ENCODE measurements at regions not wholly inside any gene's neighbourhood (a gene's known extent, or its start where the extent isn't known, plus 50 kb on each side); places are given as distances from the start of the nearest gene placed in this dataset.

- DNase-seq (ENCODE audit: low read depth, low spot score): no peak
- H3K4me3 ChIP-seq (ENCODE audit: low read depth, low read length): no peak overlapping the region
- in situ Hi-C loops (cut with HindIII; ENCODE audit: low sequenced_read_pairs): no loop called here
- TF ChIP-seq CTCF (IDR thresholded peaks at IDR 0.05; ENCODE audit: low read depth, low read length): no peak
These were observed 886.9 kb downstream of the TUSC7 start for GRCh38 chr3:117596503-117596902.

GRCh38 chr3:117597865-117598264 is 888.3 kb downstream of the TUSC7 start:
- H3K4me3 ChIP-seq (ENCODE audit: low read depth, low read length): no peak overlapping the region
- no peak for DNase-seq (ENCODE audit: low read depth, low spot score)
- TF ChIP-seq CTCF (IDR thresholded peaks at IDR 0.05; ENCODE audit: low read depth, low read length): no peak
- in situ Hi-C loops (cut with HindIII; ENCODE audit: low sequenced_read_pairs): no loop called here

- in situ Hi-C loops (cut with HindIII; ENCODE audit: low sequenced_read_pairs): no loop called here
- H3K4me3 ChIP-seq (ENCODE audit: low read depth, low read length): no peak overlapping the region
- DNase-seq (ENCODE audit: low read depth, low spot score): no peak
- TF ChIP-seq CTCF (IDR thresholded peaks at IDR 0.05; ENCODE audit: low read depth, low read length): no peak
These were observed 890.5 kb downstream of the TUSC7 start for GRCh38 chr3:117600112-117600511.

GRCh38 chr3:117600666-117601065 is 891.1 kb downstream of the TUSC7 start:
- TF ChIP-seq CTCF (IDR thresholded peaks at IDR 0.05; ENCODE audit: low read depth, low read length): no peak
- peak; percentile 35 for DNase-seq (ENCODE audit: low read depth, low spot score)
- H3K4me3 ChIP-seq (ENCODE audit: low read depth, low read length): no peak overlapping the region
- in situ Hi-C loops (cut with HindIII; ENCODE audit: low sequenced_read_pairs): no loop called here

- TF ChIP-seq CTCF (IDR thresholded peaks at IDR 0.05; ENCODE audit: low read depth, low read length): no peak
- in situ Hi-C loops (cut with HindIII; ENCODE audit: low sequenced_read_pairs): no loop called here
- no peak for DNase-seq (ENCODE audit: low read depth, low spot score)
- no peak overlapping the region for H3K4me3 ChIP-seq (ENCODE audit: low read depth, low read length)
These were observed 892.6 kb downstream of the TUSC7 start for GRCh38 chr3:117602058-117602644.

- DNase-seq (ENCODE audit: low read depth, low spot score): no peak
- H3K4me3 ChIP-seq (ENCODE audit: low read depth, low read length): no peak overlapping the region
- no peak for TF ChIP-seq CTCF (IDR thresholded peaks at IDR 0.05; ENCODE audit: low read depth, low read length)
- in situ Hi-C loops (cut with HindIII; ENCODE audit: low sequenced_read_pairs): no loop called here
These were observed 893.5 kb downstream of the TUSC7 start for GRCh38 chr3:117603097-117603496.

GRCh38 chr3:117606866-117607265 is 897.3 kb downstream of the TUSC7 start:
- no peak for DNase-seq (ENCODE audit: low read depth, low spot score)
- no peak for TF ChIP-seq CTCF (IDR thresholded peaks at IDR 0.05; ENCODE audit: low read depth, low read length)

More at GRCh38 chr3:117606866-117607265, 897.3 kb downstream of the TUSC7 start:
- in situ Hi-C loops (cut with HindIII; ENCODE audit: low sequenced_read_pairs): no loop called here
- H3K4me3 ChIP-seq (ENCODE audit: low read depth, low read length): no peak overlapping the region

All from astrocyte of the spinal cord (primary cell).